Central memory CD8-positive, alpha-beta T cell (primary cell): ENCODE measurements at regions not wholly inside any gene's neighbourhood (a gene's known extent, or its start where the extent isn't known, plus 50 kb on each side); places are given as distances from the start of the nearest gene placed in this dataset.

ENCODE experiments used
- ATAC-seq: fragments of 150-1000 bp; cut with Tn5 transposase; replicated peaks from 2 replicates; pipeline ENCODE4 v1.10.0; 2022; ENCODE audit warnings: mild to moderate bottlenecking, moderate FRiP score, moderate number of reproducible peaks; ENCODE audit not compliant: poor library complexity, severe bottlenecking; ENCODE audit errors: extremely low read depth
- DNase-seq, 2 donors: peaks; one replicate each; pipeline ENCODE4 v3.0.0; 2021; ENCODE audit warnings: low spot score in 2 of 2
- H3K27ac Mint-ChIP-seq: one replicate; pipeline ENCODE4 v1.8.0; 2022; ENCODE audit warnings: low read depth, mild to moderate bottlenecking, moderate library complexity, mixed read lengths
- H3K27me3 Mint-ChIP-seq: one replicate; pipeline ENCODE4 v1.8.0; 2022; ENCODE audit warnings: mixed read lengths
- H3K36me3 Mint-ChIP-seq: one replicate; pipeline ENCODE4 v1.8.0; 2022; ENCODE audit warnings: mild to moderate bottlenecking, moderate library complexity, mixed read lengths; ENCODE audit not compliant: insufficient read depth
- H3K4me1 Mint-ChIP-seq: one replicate; pipeline ENCODE4 v1.8.0; 2022; ENCODE audit warnings: mixed read lengths
- H3K4me3 Mint-ChIP-seq: one replicate; pipeline ENCODE4 v1.8.0; 2022; ENCODE audit warnings: mild to moderate bottlenecking, moderate library complexity, mixed read lengths
- H3K9me3 Mint-ChIP-seq: one replicate; pipeline ENCODE4 v1.8.0; 2022; ENCODE audit warnings: mixed read lengths

DNA sequence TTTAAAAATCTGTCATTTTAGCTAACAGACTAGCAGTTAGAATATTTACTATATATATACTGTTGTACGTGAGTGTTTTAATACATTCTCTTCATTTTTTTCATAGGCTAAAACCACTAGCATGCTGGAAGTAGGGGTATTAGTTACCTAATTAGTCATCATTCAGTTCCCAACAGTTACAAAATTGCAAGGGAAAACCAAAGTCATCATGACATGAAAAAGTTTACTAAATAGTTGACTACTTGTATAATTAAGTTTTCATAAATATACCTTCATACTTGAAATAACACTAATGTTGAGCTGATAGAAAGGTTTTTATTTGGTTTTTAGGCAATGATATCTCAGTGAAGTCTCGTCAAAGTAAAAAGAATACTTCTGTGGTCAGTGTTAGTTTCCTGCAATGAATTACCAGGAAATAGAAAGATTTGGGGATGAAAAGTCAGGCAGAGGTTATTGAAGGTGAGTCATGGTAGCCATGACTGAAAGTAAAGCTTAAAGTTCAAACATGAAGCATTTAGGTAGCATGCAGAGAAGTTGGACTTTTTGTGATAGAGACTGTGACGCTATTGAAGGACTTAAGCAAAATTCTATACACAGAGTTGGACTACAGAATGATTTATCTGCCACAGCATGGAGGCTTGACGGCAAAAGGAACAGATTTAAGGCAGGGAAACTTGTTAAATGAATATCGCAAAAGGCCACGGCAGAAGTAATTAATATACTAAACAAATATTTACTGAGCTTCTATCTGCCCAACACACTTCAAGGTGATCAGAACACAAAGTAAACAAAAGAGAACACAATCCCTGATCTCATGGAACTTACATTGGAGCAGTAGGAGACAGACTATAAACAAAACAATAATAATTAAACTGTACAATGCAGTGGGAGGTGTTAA is 828.1 kb upstream of the FAT3 start:
- Mint-ChIP-seq H3K27ac (no peak overlapping the region), H3K4me1 (no peaks in the 10 kb centered on the region), H3K27me3 (no peaks in the 10 kb centered on the region), H3K9me3 (peaks cover 42% of the 10 kb centered on the region), H3K4me3 (no peak overlapping the region), H3K36me3 (no peaks in the 10 kb centered on the region)
- DNase-seq (no peak), ATAC-seq (no peak)

DNA sequence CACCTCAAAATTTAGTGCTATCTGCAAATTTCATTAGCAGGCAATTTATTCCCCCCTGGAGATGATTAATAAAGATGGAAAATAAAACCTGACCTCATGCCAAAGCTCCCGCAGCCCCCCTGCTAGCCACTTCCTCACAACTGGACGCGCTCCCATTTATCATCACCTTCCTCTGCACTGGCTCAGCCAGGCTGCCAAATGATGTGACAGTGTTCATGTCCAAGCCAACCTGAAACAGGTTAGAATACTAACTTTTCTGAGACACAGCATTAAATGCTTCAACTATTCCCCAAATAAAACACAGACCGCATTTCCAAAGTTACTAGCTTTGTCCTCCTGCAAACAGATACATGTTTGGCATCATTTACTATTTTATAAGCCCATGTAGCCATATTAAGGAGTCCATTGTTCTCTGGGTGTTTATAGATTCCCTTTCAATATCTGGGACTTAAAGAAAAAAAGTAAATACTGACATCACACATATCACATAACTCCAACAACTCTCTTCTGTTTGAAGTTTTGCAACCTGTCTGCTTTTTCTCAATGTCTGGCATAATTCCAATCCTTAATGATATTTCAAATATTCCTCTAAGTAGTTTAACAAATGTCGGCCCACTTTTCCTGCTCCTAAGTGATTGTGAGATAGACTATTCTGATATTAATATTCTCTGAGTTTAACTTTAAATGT is 829.7 kb upstream of the FAT3 start:
- H3K36me3 Mint-ChIP-seq: no peaks in the 10 kb centered on the region
- H3K4me1 Mint-ChIP-seq: no peaks in the 10 kb centered on the region
- DNase-seq (no peak), ATAC-seq (no peak)
- no peak overlapping the region for H3K4me3 Mint-ChIP-seq
- H3K27ac Mint-ChIP-seq: no peak overlapping the region
- peaks cover 47% of the 10 kb centered on the region for H3K9me3 Mint-ChIP-seq
- no peaks in the 10 kb centered on the region for H3K27me3 Mint-ChIP-seq

DNA sequence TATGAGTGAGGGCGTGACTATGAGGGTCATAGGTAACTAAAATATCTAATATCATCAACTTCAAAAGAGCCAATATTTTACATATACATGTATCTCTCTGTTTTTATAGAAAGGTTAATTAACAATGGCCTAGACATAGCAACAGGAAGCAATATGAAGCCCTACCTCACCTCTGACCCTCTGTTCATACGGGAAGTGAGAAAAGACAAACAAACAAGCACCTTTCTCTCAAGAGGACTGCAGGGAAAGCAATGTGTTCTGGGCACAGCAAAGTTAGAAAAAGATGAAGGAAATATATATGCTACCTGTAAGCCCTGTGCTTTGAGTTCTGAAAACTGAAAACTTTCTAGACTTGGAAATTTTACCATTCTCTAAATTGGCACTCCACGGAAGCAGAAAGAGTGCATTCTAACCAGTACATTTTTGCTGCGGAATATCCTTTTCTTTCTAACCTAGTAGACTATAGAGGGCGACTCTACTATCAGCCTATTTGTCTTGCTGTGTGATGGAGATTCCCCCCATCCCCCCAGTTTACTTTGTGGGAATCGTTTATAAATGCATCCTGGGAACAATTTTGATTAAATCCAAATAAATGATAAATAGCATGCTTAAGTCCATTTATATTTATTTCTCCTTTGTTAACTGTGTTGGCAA is 830.4 kb upstream of the FAT3 start:
- ATAC-seq: no peak

GRCh38 chr11:91382946-91383345 is 841.7 kb upstream of the FAT3 start:
- no peak for ATAC-seq
- Mint-ChIP-seq H3K4me1 (no peaks in the 10 kb centered on the region), H3K27ac (no peak overlapping the region)

More for the DNA sequence above, 830.4 kb upstream of the FAT3 start:
- Mint-ChIP-seq H3K9me3 (peaks cover 51% of the 10 kb centered on the region), H3K4me3 (no peak overlapping the region), H3K27ac (no peak overlapping the region), H3K27me3 (no peaks in the 10 kb centered on the region), H3K4me1 (no peaks in the 10 kb centered on the region), H3K36me3 (no peaks in the 10 kb centered on the region)
- no peak for DNase-seq

GRCh38 chr11:91374794-91375193 is 849.8 kb upstream of the FAT3 start:
- Mint-ChIP-seq H3K4me1 (no peaks in the 10 kb centered on the region), H3K4me3 (no peak overlapping the region), H3K36me3 (peaks cover 2% of the 10 kb centered on the region), H3K9me3 (no peaks in the 10 kb centered on the region), H3K27me3 (no peaks in the 10 kb centered on the region), H3K27ac (no peak overlapping the region)
- no peak for DNase-seq
- ATAC-seq: no peak

More at GRCh38 chr11:91382946-91383345, 841.7 kb upstream of the FAT3 start:
- peaks cover 36% of the 10 kb centered on the region for H3K9me3 Mint-ChIP-seq
- no peaks in the 10 kb centered on the region for H3K27me3 Mint-ChIP-seq
- H3K36me3 Mint-ChIP-seq: no peaks in the 10 kb centered on the region
- no peak for DNase-seq
- H3K4me3 Mint-ChIP-seq: no peak overlapping the region

- ATAC-seq (no peak), DNase-seq (no peak)
- Mint-ChIP-seq H3K27me3 (no peaks in the 10 kb centered on the region), H3K9me3 (peaks cover 7% of the 10 kb centered on the region), H3K4me1 (no peaks in the 10 kb centered on the region), H3K36me3 (peaks cover 2% of the 10 kb centered on the region), H3K27ac (no peak overlapping the region), H3K4me3 (no peak overlapping the region)
These were observed 851.1 kb upstream of the FAT3 start for GRCh38 chr11:91373497-91373896.

- H3K27me3 Mint-ChIP-seq: no peaks in the 10 kb centered on the region
- DNase-seq (no peak), ATAC-seq (no peak)
- H3K4me3 Mint-ChIP-seq: no peak overlapping the region
- no peak overlapping the region for H3K27ac Mint-ChIP-seq
- peaks cover 5% of the 10 kb centered on the region for H3K36me3 Mint-ChIP-seq
- H3K9me3 Mint-ChIP-seq: peaks cover 30% of the 10 kb centered on the region
- H3K4me1 Mint-ChIP-seq: no peaks in the 10 kb centered on the region
These were observed 857.8 kb upstream of the FAT3 start for GRCh38 chr11:91366816-91367215.

GRCh38 chr11:91365986-91366585 is 858.5 kb upstream of the FAT3 start:
- H3K27me3 Mint-ChIP-seq: no peaks in the 10 kb centered on the region
- DNase-seq (no peak), ATAC-seq (no peak)
- no peak overlapping the region for H3K27ac Mint-ChIP-seq
- peaks cover 30% of the 10 kb centered on the region for H3K9me3 Mint-ChIP-seq
- H3K4me1 Mint-ChIP-seq: no peaks in the 10 kb centered on the region
- H3K36me3 Mint-ChIP-seq: peaks cover 5% of the 10 kb centered on the region
- H3K4me3 Mint-ChIP-seq: no peak overlapping the region

- H3K27ac Mint-ChIP-seq: no peak overlapping the region
- H3K9me3 Mint-ChIP-seq: peaks cover 56% of the 10 kb centered on the region
- no peaks in the 10 kb centered on the region for H3K4me1 Mint-ChIP-seq
- no peak overlapping the region for H3K4me3 Mint-ChIP-seq
- ATAC-seq (no peak), DNase-seq (no peak)
- H3K36me3 Mint-ChIP-seq: no peaks in the 10 kb centered on the region
- no peaks in the 10 kb centered on the region for H3K27me3 Mint-ChIP-seq
These were observed 873.7 kb upstream of the FAT3 start for GRCh38 chr11:91350931-91351330.

DNA sequence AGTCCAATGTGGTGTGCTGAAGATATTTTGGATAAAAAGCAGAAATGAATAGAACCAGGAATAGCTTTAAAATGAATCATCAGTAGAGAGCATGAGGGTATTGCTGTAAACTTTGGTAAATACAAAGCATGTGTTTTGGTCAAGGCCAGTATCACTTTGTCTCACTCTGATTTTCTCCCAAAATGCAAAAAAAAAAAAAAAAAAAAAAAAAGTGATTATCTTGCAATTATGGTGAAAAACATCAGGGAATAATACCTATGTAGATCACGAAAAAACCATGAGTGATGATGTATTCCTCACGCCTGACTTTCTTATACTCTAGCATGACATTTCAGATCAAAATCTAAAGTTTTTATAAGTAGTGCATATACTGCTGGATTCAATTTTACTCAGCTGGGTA is 897.9 kb upstream of the FAT3 start:
- H3K27me3 Mint-ChIP-seq: no peaks in the 10 kb centered on the region
- no peaks in the 10 kb centered on the region for H3K4me1 Mint-ChIP-seq
- H3K27ac Mint-ChIP-seq: no peak overlapping the region
- H3K36me3 Mint-ChIP-seq: no peaks in the 10 kb centered on the region
- peaks cover 24% of the 10 kb centered on the region for H3K9me3 Mint-ChIP-seq
- no peak overlapping the region for H3K4me3 Mint-ChIP-seq
- DNase-seq (no peak), ATAC-seq (no peak)

GRCh38 chr11:91326280-91326679 is 898.3 kb upstream of the FAT3 start:
- H3K9me3 Mint-ChIP-seq: peaks cover 24% of the 10 kb centered on the region
- H3K4me3 Mint-ChIP-seq: no peak overlapping the region
- H3K27me3 Mint-ChIP-seq: no peaks in the 10 kb centered on the region
- H3K36me3 Mint-ChIP-seq: no peaks in the 10 kb centered on the region
- no peak for DNase-seq
- H3K27ac Mint-ChIP-seq: no peak overlapping the region
- ATAC-seq: no peak
- no peaks in the 10 kb centered on the region for H3K4me1 Mint-ChIP-seq

DNA sequence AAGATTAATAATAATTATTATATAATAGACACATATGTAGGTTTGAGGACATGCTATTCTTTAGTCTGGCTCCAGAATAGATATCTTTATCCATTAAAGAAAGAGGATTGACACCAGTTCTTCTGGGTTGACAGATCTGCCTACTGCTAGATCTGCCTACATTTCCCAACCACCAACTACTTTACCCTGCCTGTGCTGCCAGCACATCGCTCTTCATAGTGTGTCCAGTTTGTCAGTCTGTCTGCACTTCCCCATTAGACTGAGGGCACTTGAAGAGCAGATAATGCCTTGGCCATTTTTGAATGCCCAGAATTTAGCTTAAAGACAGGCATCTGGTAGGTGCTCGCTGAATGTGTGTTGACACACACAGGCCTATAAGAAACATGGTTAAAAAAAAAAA is 910.1 kb upstream of the FAT3 start:
- no peak for ATAC-seq
- no peaks in the 10 kb centered on the region for H3K36me3 Mint-ChIP-seq

More for the DNA sequence above, 910.1 kb upstream of the FAT3 start:
- no peak overlapping the region for H3K4me3 Mint-ChIP-seq
- DNase-seq: no peak
- H3K27me3 Mint-ChIP-seq: no peaks in the 10 kb centered on the region
- H3K4me1 Mint-ChIP-seq: no peaks in the 10 kb centered on the region
- no peak overlapping the region for H3K27ac Mint-ChIP-seq
- H3K9me3 Mint-ChIP-seq: peaks cover 12% of the 10 kb centered on the region
